Activated CD4-positive, alpha-beta T cell treated with anti-CD3 and anti-CD28 coated beads, Interleukin-10, Interleukin-2, amounts not matched to agents 100 ng/mL and 50 ng/mL, durations not matched to agents 16 hours and 8 hours (primary cell): ENCODE measurements at regions not wholly inside any gene's neighbourhood (a gene's known extent, or its start where the extent isn't known, plus 50 kb on each side); places are given as distances from the start of the nearest gene placed in this dataset.

Source experiments
- DNase-seq: peaks from one replicate; pipeline ENCODE4 v3.0.0-alpha.2; 2020

- no peak for DNase-seq
These were observed 118.8 kb upstream of the ZNF217 start for GRCh38 chr20:53712212-53712977.

- DNase-seq = peak; percentile 8
These were observed 117.9 kb upstream of the ZNF217 start for GRCh38 chr20:53711333-53712211.

GRCh38 chr20:53708129-53708968, 114.7 kb upstream of the ZNF217 start:
- peak; percentile 69 for DNase-seq

GRCh38 chr20:53707371-53708055, 113.9 kb upstream of the ZNF217 start:
- peak; percentile 62 for DNase-seq

- DNase-seq = peak; percentile 60
These were observed 113.1 kb upstream of the ZNF217 start for GRCh38 chr20:53706466-53707370.

- no peak for DNase-seq
These were observed 112.4 kb upstream of the ZNF217 start for GRCh38 chr20:53706008-53706465.

GRCh38 chr20:53702617-53703016, 109.0 kb upstream of the ZNF217 start:
- DNase-seq = no peak

GRCh38 chr20:53699906-53700305, 106.3 kb upstream of the ZNF217 start:
- DNase-seq = no peak

- no peak for DNase-seq
These were observed 105.5 kb upstream of the ZNF217 start for GRCh38 chr20:53699085-53699674.

- DNase-seq = no peak
These were observed 104.8 kb upstream of the ZNF217 start for GRCh38 chr20:53698371-53698978.

- no peak for DNase-seq
These were observed 102.3 kb upstream of the ZNF217 start for GRCh38 chr20:53695797-53696527.

- DNase-seq = peak; percentile 34
These were observed 99.7 kb upstream of the ZNF217 start for GRCh38 chr20:53693262-53693871.

- DNase-seq = peak; percentile 28
These were observed 98.9 kb upstream of the ZNF217 start for GRCh38 chr20:53692465-53693067.

- no peak for DNase-seq
These were observed 98.2 kb upstream of the ZNF217 start for GRCh38 chr20:53691811-53692192.

GRCh38 chr20:53691060-53691810, 97.6 kb upstream of the ZNF217 start:
- no peak for DNase-seq

- no peak for DNase-seq
These were observed 94.4 kb upstream of the ZNF217 start for GRCh38 chr20:53688085-53688484.

GRCh38 chr20:53685070-53685595, 91.5 kb upstream of the ZNF217 start:
- DNase-seq = no peak

- DNase-seq = no peak
These were observed 89.9 kb upstream of the ZNF217 start for GRCh38 chr20:53683506-53683905.
